Myocyte (in vitro differentiated cells): ENCODE measurements at regions not wholly inside any gene's neighbourhood (a gene's known extent, or its start where the extent isn't known, plus 50 kb on each side); places are given as distances from the start of the nearest gene placed in this dataset.

Source experiments
- DNase-seq: peaks from one replicate; pipeline ENCODE4 v3.0.0-alpha.2; 2012; ENCODE audit warnings: low read depth

- DNase-seq: no peak
Observed at GRCh38 chrX:9312922-9313867, 151.7 kb upstream of the TBL1X start.

GRCh38 chrX:9315086-9315485 lies 149.8 kb upstream of the TBL1X start:
- peak; percentile 70 for DNase-seq

- DNase-seq: peak; percentile 8
Observed at GRCh38 chrX:9316096-9316495, 148.8 kb upstream of the TBL1X start.

GRCh38 chrX:9317176-9317575 lies 147.7 kb upstream of the TBL1X start:
- peak; percentile 57 for DNase-seq

GRCh38 chrX:9318213-9318612 lies 146.6 kb upstream of the TBL1X start:
- no peak for DNase-seq

GRCh38 chrX:9318766-9319165 lies 146.1 kb upstream of the TBL1X start:
- DNase-seq: no peak

- DNase-seq: no peak
Observed at GRCh38 chrX:9320940-9321339, 143.9 kb upstream of the TBL1X start.

GRCh38 chrX:9324676-9325075 lies 140.2 kb upstream of the TBL1X start:
- DNase-seq: no peak

GRCh38 chrX:9326369-9326768 lies 138.5 kb upstream of the TBL1X start:
- no peak for DNase-seq

- no peak for DNase-seq
Observed at GRCh38 chrX:9327086-9327746, 137.6 kb upstream of the TBL1X start.

GRCh38 chrX:9327747-9328145 lies 137.1 kb upstream of the TBL1X start:
- DNase-seq: peak; percentile 26

GRCh38 chrX:9329056-9329455 lies 135.8 kb upstream of the TBL1X start:
- no peak for DNase-seq

GRCh38 chrX:9330249-9330982 lies 134.4 kb upstream of the TBL1X start:
- DNase-seq: no peak

- no peak for DNase-seq
Observed at GRCh38 chrX:9333873-9334560, 130.8 kb upstream of the TBL1X start.

- DNase-seq: no peak
Observed at GRCh38 chrX:9335251-9335650, 129.6 kb upstream of the TBL1X start.

GRCh38 chrX:9336456-9336855 lies 128.4 kb upstream of the TBL1X start:
- no peak for DNase-seq

GRCh38 chrX:9337046-9337445 lies 127.8 kb upstream of the TBL1X start:
- peak; percentile 18 for DNase-seq

- no peak for DNase-seq
Observed at GRCh38 chrX:9338986-9339385, 125.9 kb upstream of the TBL1X start.

GRCh38 chrX:9339603-9340491 lies 125.0 kb upstream of the TBL1X start:
- DNase-seq: peak; percentile 56

- DNase-seq: peak; percentile 41
Observed at GRCh38 chrX:9340598-9341290, 124.1 kb upstream of the TBL1X start.
